Mucosa of rectum (tissue), 2 donors: ENCODE measurements at regions not wholly inside any gene's neighbourhood (a gene's known extent, or its start where the extent isn't known, plus 50 kb on each side); places are given as distances from the start of the nearest gene placed in this dataset.

Experiments
- H3K27ac ChIP-seq, 2 donors: one replicate each; pipeline ENCODE4 v1.7.0; 2013; ENCODE audit warnings: inconsistent platforms in 2 of 2, low read depth in 2 of 2, low read length in 2 of 2
- H3K27me3 ChIP-seq, 2 donors: one replicate each; pipeline ENCODE4 v1.7.0; 2013; ENCODE audit warnings: low read length in 2 of 2; ENCODE audit not compliant: control insufficient read depth in 2 of 2, insufficient read depth in 2 of 2
- H3K36me3 ChIP-seq, 2 donors: one replicate each; pipeline ENCODE4 v1.7.0; 2013; ENCODE audit warnings: low read length in 2 of 2; ENCODE audit not compliant: control insufficient read depth in 2 of 2, insufficient read depth in 2 of 2
- H3K4me1 ChIP-seq, 2 donors: one replicate each; pipeline ENCODE4 v1.7.0; 2013; ENCODE audit warnings: low read length in 2 of 2, mild to moderate bottlenecking in 1 of 2; ENCODE audit not compliant: control insufficient read depth in 2 of 2, insufficient read depth in 2 of 2
- H3K4me3 ChIP-seq, 2 donors: one replicate each; pipeline ENCODE4 v1.7.0; 2013; ENCODE audit warnings: low read length in 2 of 2
- H3K9ac ChIP-seq, 2 donors: one replicate each; pipeline ENCODE4 v1.7.0; 2013; ENCODE audit warnings: low read length in 2 of 2, low read depth in 1 of 2, mild to moderate bottlenecking in 1 of 2
- H3K9me3 ChIP-seq, 2 donors: one replicate each; pipeline ENCODE4 v1.7.0; 2013; ENCODE audit warnings: low read length in 2 of 2; ENCODE audit not compliant: control insufficient read depth in 2 of 2
- donor health status: healthy.
- donor health status: Normal muscosa, but diverticular disease.

DNA sequence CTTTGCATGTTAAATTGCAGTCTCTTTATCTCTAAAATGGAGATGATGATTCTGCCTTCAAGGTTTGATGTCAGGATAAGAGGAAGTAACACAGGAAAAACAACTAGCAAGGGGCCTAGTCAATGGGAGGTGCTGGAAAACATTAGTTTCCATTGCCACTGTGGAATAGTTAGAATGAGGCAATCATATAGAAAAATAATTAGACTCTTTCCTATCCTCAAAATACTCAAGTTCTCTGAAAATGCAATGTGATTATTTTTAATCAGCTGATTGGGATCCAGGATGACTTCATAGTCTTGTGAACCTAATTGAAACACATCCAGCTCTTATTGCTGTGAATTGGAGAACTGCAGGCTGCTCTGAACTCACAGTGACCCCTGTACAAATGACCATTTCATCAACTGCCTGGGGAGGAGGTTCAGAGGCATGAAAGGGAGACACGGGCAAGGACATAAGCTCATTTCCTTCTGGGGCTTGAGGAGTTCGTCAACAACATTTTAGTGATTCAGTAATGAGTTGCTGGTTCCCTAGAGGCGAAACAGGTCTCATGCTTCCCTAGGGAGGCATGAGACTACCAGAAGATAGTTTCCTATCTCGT lies 422.5 kb downstream of the LPIN1 start:
- H3K4me3 ChIP-seq = no peak overlapping the region
- H3K27me3 ChIP-seq = no peaks in the 10 kb centered on the region
- H3K9ac ChIP-seq = no peak overlapping the region
- no peaks in the 10 kb centered on the region for H3K9me3 ChIP-seq
- H3K4me1 ChIP-seq = peaks cover 2 to 6% of the 10 kb centered on the region in 2 donors
- peak overlapping the region; percentile 46 to 57 for H3K27ac ChIP-seq
- H3K36me3 ChIP-seq = no peaks in the 10 kb centered on the region

DNA sequence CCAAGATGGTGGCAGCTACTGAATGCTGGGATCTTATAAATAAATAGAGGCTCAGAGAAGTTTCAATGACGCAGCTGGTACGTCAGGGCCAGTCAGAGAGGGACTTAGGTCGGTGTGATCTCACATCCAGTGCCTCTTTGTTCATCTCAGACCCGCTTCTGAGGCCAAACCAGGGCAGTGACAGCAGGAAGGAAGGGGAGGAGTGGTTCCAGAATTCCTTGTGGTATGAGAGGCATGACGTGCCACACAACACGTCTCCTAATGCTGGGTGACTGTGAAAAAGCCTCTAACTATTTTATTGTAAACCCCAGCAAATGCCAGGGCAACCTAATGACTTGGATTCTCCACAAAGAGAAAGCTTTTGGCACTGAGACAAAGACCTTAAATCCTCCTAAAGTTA lies 423.3 kb downstream of the LPIN1 start:
- Histone ChIP-seq H3K9ac (no peak overlapping the region), H3K27me3 (no peaks in the 10 kb centered on the region), H3K27ac (peak overlapping the region; percentile 46 to 57)

DNA sequence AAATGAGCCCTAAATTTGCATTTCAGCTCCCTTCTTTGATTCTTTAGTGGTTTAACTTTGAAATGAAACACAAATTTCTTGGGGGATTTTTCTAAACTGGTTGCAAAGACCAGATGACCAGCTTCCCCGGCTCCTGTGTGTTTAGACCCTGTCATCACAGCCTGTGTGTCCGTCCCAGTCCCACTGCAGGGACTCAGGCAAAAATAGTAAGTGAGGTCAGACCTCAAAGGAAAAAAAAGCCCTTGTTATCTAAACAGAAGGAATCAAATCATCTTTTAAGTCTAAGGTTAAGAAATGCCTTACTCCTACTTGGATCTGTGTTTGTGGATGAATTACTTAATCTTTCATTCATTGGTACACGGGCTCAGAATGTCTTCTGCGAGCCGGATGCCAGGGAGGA lies 423.7 kb downstream of the LPIN1 start:
- Histone ChIP-seq H3K4me1 (peaks cover 2 to 6% of the 10 kb centered on the region in 2 donors), H3K4me3 (no peak overlapping the region), H3K27ac (peak overlapping the region; percentile 46 to 57), H3K9me3 (no peaks in the 10 kb centered on the region), H3K9ac (no peak overlapping the region), H3K36me3 (no peaks in the 10 kb centered on the region), H3K27me3 (no peaks in the 10 kb centered on the region)

More for the DNA sequence above, 423.3 kb downstream of the LPIN1 start:
- Histone ChIP-seq H3K9me3 (no peaks in the 10 kb centered on the region), H3K36me3 (no peaks in the 10 kb centered on the region), H3K4me1 (peaks cover 2 to 6% of the 10 kb centered on the region in 2 donors), H3K4me3 (no peak overlapping the region)

DNA sequence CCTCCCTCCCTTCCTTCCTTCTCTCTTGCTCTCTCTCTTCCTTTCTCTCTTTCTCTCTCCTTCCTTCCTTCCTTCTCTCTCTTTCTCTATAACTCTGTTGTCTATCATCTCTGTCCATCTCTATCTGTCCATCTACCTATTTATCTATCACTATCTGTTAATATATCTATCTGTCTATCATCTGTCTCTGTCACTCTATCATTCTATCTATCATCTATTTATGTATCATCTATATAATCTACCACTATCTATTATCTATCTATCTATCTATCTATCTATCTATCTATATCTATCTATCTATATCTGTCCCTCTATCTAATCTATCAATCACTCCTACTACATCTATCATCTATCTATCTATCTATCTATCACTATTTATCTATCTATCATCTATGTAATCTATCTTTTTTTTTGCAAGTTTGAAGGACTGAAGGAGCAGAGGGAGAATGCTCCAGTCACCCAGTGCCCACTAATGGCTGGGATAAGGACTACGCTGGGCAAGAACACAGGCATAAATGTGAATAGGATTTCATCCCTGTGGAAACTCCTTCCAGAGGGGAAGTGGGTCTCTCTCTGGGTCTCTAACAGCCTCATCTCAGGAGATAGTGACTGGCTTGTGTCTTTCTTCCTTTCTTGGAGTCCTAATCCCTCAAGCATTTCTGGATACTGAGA lies 427.0 kb downstream of the LPIN1 start:
- Histone ChIP-seq H3K36me3 (no peaks in the 10 kb centered on the region), H3K27ac (no peak overlapping the region), H3K9me3 (no peaks in the 10 kb centered on the region), H3K27me3 (no peaks in the 10 kb centered on the region), H3K4me1 (peaks cover under 1 to 6% of the 10 kb centered on the region in 2 donors), H3K4me3 (no peak overlapping the region), H3K9ac (no peak overlapping the region)

- Histone ChIP-seq H3K27ac (no peak overlapping the region), H3K9me3 (no peaks in the 10 kb centered on the region), H3K36me3 (no peaks in the 10 kb centered on the region), H3K4me1 (peaks cover 0 to 6% of the 10 kb centered on the region in 2 donors), H3K9ac (no peak overlapping the region), H3K4me3 (no peak overlapping the region), H3K27me3 (no peaks in the 10 kb centered on the region)
These were observed 427.5 kb downstream of the LPIN1 start for GRCh38 chr2:12173943-12174340.

DNA sequence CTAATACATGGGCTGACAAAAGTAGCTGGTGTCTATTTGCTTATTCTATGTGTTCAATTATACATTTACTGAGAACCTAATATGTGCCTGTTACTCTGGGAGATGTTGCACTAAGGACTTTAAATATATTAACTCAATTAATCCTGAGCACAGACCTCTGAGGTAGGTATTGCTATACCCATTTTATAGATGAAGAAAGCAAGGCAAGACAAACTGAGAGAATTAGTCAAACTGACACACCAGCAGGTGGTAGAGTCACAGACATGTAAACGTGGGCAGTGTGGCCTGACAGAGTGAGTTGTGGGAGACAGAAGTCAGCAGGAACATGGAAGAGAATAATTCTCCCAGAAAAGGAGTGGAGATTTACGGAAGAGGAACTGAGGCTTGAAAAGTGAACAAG lies 428.9 kb downstream of the LPIN1 start:
- H3K27me3 ChIP-seq = no peaks in the 10 kb centered on the region

GRCh38 chr2:12176623-12177454 lies 430.4 kb downstream of the LPIN1 start:
- Histone ChIP-seq H3K9ac (no peak overlapping the region), H3K27ac (no peak overlapping the region), H3K4me3 (no peak overlapping the region), H3K36me3 (no peaks in the 10 kb centered on the region), H3K4me1 (no peaks in the 10 kb centered on the region), H3K9me3 (no peaks in the 10 kb centered on the region), H3K27me3 (no peaks in the 10 kb centered on the region)

More for the DNA sequence above, 428.9 kb downstream of the LPIN1 start:
- Histone ChIP-seq H3K4me3 (no peak overlapping the region), H3K36me3 (no peaks in the 10 kb centered on the region), H3K9ac (no peak overlapping the region), H3K27ac (no peak overlapping the region), H3K4me1 (no peaks in the 10 kb centered on the region), H3K9me3 (no peaks in the 10 kb centered on the region)

DNA sequence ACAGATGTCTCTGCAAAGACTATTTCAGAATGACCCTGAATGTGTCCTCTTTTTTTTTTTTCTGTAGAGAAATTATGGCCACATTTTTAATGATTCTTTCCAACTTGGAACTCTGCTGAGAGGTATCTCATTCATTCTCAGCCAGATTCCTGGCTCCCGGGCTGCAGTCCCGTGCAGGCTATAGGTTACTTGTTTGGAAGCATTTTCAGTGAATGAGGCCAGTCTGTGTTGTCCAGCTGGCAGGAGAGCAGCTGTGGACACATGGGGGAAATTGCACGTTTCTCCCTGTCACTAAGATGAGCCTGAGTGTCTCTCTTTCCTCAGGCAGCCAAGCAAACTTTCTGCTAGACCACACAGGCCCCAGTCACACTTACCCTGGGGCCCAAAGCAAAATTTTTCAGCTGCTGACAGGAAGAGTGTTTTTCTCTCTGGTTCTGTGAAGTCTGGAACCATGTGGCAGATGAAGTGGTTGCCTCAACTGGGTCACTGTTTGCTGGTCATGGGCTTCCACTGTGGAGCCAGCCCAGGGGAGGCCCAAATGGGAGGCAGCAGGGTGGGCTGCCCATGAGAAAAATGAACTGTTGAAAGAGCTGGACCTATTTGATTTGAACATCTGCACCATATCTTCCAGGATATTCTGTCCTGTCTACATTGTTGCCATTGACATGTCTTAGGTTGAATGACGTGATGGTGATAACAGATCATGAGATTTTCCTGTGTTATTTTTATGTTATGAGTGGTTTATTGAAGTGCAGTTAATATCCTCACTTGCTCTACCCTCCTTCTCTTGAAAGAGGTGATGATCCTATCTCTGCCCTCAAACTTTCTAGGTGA lies 431.2 kb downstream of the LPIN1 start:
- H3K27ac ChIP-seq = peak overlapping the region; percentile 25 to 26
- H3K4me1 ChIP-seq = no peaks in the 10 kb centered on the region
- H3K9me3 ChIP-seq = no peaks in the 10 kb centered on the region
- no peaks in the 10 kb centered on the region for H3K36me3 ChIP-seq
- no peak overlapping the region for H3K4me3 ChIP-seq
- H3K9ac ChIP-seq = no peak overlapping the region
- no peaks in the 10 kb centered on the region for H3K27me3 ChIP-seq

DNA sequence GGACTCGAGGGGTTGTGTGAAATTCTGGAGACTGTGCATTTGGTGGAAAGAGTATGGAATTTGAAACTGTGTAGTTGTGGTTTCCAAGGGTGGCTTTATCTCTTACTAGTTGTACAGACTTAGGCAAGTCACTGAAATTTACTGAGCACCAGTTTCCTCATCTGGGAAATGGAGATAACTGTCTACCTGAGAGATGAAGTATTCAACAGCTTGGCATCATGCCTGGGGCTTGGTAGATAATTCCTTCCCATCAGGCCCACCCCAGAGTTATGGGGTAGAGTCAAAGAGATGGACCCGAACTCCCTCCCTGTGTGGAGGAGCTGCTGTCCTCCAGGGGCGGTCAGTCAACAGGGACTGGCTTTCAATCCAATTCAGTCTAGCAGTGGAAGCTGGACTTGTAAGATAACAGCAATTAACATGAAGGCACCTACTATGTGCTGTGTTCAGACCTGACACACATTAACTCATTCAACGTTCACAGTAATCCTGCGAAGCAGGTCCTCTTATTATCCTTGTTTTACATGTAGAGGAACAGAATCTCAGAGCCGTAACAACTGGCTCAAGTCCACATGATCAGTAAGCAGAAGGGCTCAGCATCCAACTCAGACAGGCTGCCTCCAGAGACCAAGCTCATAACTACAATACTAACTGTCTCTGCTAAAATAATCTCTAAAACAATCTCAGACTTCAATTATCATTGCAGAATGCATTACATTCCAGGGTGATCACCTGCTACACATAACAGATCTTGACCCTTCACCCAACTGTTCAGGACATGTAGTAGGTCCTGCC lies 432.1 kb downstream of the LPIN1 start:
- Histone ChIP-seq H3K9ac (no peak overlapping the region), H3K9me3 (no peaks in the 10 kb centered on the region), H3K4me3 (no peak overlapping the region), H3K4me1 (no peaks in the 10 kb centered on the region), H3K36me3 (no peaks in the 10 kb centered on the region), H3K27me3 (no peaks in the 10 kb centered on the region), H3K27ac (no peak overlapping the region)
